ENCODE measurements at regions not wholly inside any gene's neighbourhood (a gene's known extent, or its start where the extent isn't known, plus 50 kb on each side); places are given as distances from the start of the nearest gene placed in this dataset.

- TF ChIP-seq, protein P1, sequence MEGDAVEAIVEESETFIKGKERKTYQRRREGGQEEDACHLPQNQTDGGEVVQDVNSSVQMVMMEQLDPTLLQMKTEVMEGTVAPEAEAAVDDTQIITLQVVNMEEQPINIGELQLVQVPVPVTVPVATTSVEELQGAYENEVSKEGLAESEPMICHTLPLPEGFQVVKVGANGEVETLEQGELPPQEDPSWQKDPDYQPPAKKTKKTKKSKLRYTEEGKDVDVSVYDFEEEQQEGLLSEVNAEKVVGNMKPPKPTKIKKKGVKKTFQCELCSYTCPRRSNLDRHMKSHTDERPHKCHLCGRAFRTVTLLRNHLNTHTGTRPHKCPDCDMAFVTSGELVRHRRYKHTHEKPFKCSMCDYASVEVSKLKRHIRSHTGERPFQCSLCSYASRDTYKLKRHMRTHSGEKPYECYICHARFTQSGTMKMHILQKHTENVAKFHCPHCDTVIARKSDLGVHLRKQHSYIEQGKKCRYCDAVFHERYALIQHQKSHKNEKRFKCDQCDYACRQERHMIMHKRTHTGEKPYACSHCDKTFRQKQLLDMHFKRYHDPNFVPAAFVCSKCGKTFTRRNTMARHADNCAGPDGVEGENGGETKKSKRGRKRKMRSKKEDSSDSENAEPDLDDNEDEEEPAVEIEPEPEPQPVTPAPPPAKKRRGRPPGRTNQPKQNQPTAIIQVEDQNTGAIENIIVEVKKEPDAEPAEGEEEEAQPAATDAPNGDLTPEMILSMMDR (conservative IDR thresholded peaks at IDR 0.05; ENCODE audit: low read depth, low read length): no peak
- no peaks in the 10 kb centered on the region for H4K20me1 ChIP-seq (ENCODE audit: insufficient read depth)
- H3K79me2 ChIP-seq (ENCODE audit: insufficient read depth, low read depth): no peaks in the 10 kb centered on the region
- no peak overlapping the region for H3K9ac ChIP-seq
- no peaks in the 10 kb centered on the region for H3K36me3 ChIP-seq (ENCODE audit: insufficient read depth)
- H2AFZ ChIP-seq (ENCODE audit: low read depth): no peak overlapping the region
- H3K4me3 ChIP-seq (IDR thresholded peaks at IDR 0.05; ENCODE audit: insufficient read depth, low read depth, low read length): no peak overlapping the region
- H3K4me2 ChIP-seq: no peak overlapping the region
- no peaks in the 10 kb centered on the region for H3K27me3 ChIP-seq (ENCODE audit: insufficient read depth, low read depth)
- no peak overlapping the region for H3K27ac ChIP-seq
- no peaks in the 10 kb centered on the region for H3K4me1 ChIP-seq (ENCODE audit: low read depth, poor library complexity, severe bottlenecking)
These were observed 180.2 kb upstream of the ALKAL2 start for GRCh38 chr2:467892-468647.

- Histone ChIP-seq H3K27me3 (ENCODE audit: insufficient read depth, low read depth) (no peaks in the 10 kb centered on the region), H3K4me1 (ENCODE audit: low read depth, poor library complexity, severe bottlenecking) (no peaks in the 10 kb centered on the region), H3K4me3 (IDR thresholded peaks at IDR 0.05; ENCODE audit: insufficient read depth, low read depth, low read length) (no peak overlapping the region), H3K4me2 (no peak overlapping the region), H3K79me2 (ENCODE audit: insufficient read depth, low read depth) (no peaks in the 10 kb centered on the region), H2AFZ (ENCODE audit: low read depth) (no peak overlapping the region), H4K20me1 (ENCODE audit: insufficient read depth) (no peaks in the 10 kb centered on the region), H3K36me3 (ENCODE audit: insufficient read depth) (no peaks in the 10 kb centered on the region), H3K9ac (no peak overlapping the region), H3K27ac (no peak overlapping the region)
- TF ChIP-seq, protein P1 (conservative IDR thresholded peaks at IDR 0.05; ENCODE audit: low read depth, low read length): no peak
These were observed 179.6 kb upstream of the ALKAL2 start for GRCh38 chr2:467543-467891.

DNA sequence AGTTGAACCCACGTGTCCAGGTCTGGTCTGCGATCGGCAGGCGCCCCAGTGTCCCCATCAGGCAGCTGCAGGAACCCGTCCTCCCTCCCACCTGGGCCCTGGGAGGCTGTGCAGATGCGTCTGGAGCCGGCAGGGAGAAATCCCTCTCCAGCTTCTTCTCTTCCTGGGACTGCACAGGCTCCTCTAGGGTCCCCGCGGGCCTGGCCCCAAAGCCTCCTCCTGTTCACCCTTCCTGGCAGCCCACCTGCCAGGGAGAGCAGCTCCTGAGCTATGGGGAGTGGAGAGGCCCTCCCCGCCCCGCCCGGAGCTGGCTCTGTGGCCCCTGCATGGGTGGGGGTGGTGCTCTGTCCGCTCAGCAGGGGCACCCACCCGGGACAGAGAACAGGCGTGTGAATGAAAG is 179.2 kb upstream of the ALKAL2 start:
- no peaks in the 10 kb centered on the region for H3K79me2 ChIP-seq (ENCODE audit: insufficient read depth, low read depth)
- H3K4me1 ChIP-seq (ENCODE audit: low read depth, poor library complexity, severe bottlenecking): no peaks in the 10 kb centered on the region
- no peak overlapping the region for H2AFZ ChIP-seq (ENCODE audit: low read depth)
- H3K27me3 ChIP-seq (ENCODE audit: insufficient read depth, low read depth): no peaks in the 10 kb centered on the region
- no peaks in the 10 kb centered on the region for H3K36me3 ChIP-seq (ENCODE audit: insufficient read depth)
- no peak overlapping the region for H3K9ac ChIP-seq
- no peak overlapping the region for H3K4me2 ChIP-seq
- no peaks in the 10 kb centered on the region for H4K20me1 ChIP-seq (ENCODE audit: insufficient read depth)
- no peak overlapping the region for H3K4me3 ChIP-seq (IDR thresholded peaks at IDR 0.05; ENCODE audit: insufficient read depth, low read depth, low read length)
- H3K27ac ChIP-seq: no peak overlapping the region
- TF ChIP-seq, protein P1 (conservative IDR thresholded peaks at IDR 0.05; ENCODE audit: low read depth, low read length): no peak

DNA sequence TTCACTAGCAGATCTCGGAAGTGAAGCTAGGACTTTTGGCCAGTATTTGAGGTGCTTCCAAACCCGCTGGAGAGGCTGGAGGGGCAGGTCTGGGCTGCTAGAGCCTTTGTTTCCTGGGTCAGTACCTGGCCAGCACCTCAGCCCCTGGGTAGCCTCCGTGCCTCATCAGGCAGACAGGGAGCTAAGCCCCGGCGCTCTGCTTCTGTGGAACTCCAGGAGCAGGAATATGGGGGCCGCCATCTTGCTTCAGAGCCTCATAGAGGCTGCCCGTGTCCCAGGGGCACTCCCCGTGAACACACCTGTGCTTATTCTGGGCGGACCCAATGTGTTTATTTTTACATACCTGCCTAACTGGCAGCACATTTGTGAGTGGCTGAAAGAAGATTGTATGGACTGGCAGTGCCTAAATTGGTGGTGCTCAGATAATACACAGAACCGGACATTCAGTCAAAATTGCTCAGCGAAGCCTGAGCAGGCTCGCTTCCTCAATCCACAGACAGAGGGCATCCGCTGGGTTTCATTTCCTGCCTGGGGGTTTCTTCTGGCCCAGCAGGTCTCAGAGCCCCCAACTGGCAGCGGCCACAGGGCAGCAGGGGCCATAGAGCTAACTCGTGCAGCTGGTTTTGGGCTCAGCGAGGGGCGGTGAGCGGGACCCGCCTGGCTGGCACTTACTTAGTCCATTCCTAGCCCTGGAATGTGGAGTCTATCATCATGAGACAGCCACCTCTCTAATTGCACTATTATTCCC is 176.8 kb upstream of the ALKAL2 start:
- H3K4me1 ChIP-seq (ENCODE audit: low read depth, poor library complexity, severe bottlenecking): no peaks in the 10 kb centered on the region
- no peak overlapping the region for H3K27ac ChIP-seq
- H3K9ac ChIP-seq: no peak overlapping the region
- H3K4me2 ChIP-seq: no peak overlapping the region
- H3K79me2 ChIP-seq (ENCODE audit: insufficient read depth, low read depth): no peaks in the 10 kb centered on the region
- H3K36me3 ChIP-seq (ENCODE audit: insufficient read depth): no peaks in the 10 kb centered on the region
- no peaks in the 10 kb centered on the region for H4K20me1 ChIP-seq (ENCODE audit: insufficient read depth)
- no peak overlapping the region for H3K4me3 ChIP-seq (IDR thresholded peaks at IDR 0.05; ENCODE audit: insufficient read depth, low read depth, low read length)
- no peaks in the 10 kb centered on the region for H3K27me3 ChIP-seq (ENCODE audit: insufficient read depth, low read depth)
- no peak overlapping the region for H2AFZ ChIP-seq (ENCODE audit: low read depth)
- TF ChIP-seq, protein P1 (conservative IDR thresholded peaks at IDR 0.05; ENCODE audit: low read depth, low read length): no peak
